Activated CD4-positive, alpha-beta T cell treated with anti-CD3 and anti-CD28 coated beads for 4 hours (primary cell): ENCODE measurements at regions not wholly inside any gene's neighbourhood (a gene's known extent, or its start where the extent isn't known, plus 50 kb on each side); places are given as distances from the start of the nearest gene placed in this dataset.

Experiments used
- DNase-seq, 2 donors: peaks; one replicate each; pipeline ENCODE4 v3.0.0-alpha.2; 2020

DNA sequence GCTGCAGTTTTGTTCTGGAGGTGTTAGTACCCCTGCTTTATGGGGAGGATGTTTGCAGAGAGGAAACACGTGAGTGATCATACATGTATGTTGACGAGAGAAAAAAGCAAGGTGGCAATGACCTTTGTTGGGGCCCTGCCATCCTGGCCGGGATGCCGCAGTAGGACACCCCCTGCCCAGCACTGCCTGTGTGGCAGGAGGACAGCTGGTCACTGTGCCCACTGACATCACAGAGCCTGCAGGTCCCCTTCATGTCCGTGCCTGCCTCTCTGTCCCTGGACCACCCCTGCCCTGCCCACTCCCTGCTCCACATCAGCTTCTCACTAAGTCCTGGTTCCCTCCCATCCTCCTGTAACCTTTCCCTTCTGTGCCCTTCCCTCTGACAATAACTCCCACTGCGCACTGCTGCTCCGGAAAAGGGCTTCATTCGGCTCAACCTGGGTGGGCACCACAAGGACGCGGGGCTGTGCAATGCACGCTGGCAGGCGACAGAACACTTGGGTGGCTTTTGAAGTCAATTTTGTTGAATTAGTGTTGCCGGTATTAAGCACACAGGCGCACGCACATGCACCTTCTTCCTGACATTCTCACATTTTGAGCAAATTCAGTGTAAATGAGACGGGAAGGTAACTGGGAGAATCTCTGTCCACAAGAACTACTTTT, 51.5 kb upstream of the TWIST2 start:
- no peak for DNase-seq

DNA sequence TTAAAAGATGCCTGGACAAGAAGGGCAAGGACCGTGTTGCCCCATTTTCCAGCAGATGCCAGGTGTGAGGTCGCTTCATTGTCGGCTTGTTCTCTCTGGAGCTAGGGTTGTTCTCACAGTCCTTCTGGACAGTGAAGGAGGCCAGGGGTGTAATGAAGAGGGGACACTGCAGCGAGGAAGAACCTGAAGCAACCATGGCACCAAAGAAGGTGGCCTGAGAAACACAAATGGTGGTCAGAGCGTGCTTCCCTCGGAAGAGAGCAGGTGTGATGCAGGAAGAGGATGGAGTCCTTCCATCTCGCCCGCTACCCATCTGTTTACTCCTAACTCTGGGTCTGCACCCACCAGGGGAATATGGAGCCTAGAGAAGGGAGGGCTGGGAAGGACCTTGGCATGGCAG, 50.3 kb upstream of the TWIST2 start:
- no peak for DNase-seq
